IMR-90 (cell line): ENCODE measurements at regions not wholly inside any gene's neighbourhood (a gene's known extent, or its start where the extent isn't known, plus 50 kb on each side); places are given as distances from the start of the nearest gene placed in this dataset.

ENCODE experiments used
- ATAC-seq: fragments of 200-7000 bp; cut with Tn5 transposase; 2 replicates; pipeline ENCODE4 v1.9.1; 2020; ENCODE audit warnings: low read depth, mild to moderate bottlenecking, moderate library complexity
- BruUV-seq: library from RNA; stranded (reverse); fragments of 400-500 nt; replicated peaks from 2 replicates; lab custom pipeline; 2021; lab: Mats Ljungman, UMichigan
- CTCF ChIA-PET: fragments of 300-600 bp; formaldehyde crosslinking; extraction: SDS; loops from one replicate; lab custom pipeline; 2021; ENCODE audit warnings: antibody characterized with exemption; lab: Yijun Ruan, JAX
- POLR2A ChIA-PET: fragments of 300-600 bp; sonication (Branson Sonifier 250); formaldehyde crosslinking; loops from one replicate; lab custom pipeline; 2022; ENCODE audit warnings: antibody characterized with exemption; ENCODE audit not compliant: unreplicated experiment; lab: Charles Lee
- DNase-seq: peaks from one replicate; pipeline ENCODE4 v3.0.0; 2013
- H2AFZ ChIP-seq: replicated peaks from 2 replicates; pipeline ENCODE3; 2013; ENCODE audit warnings: low read length, mild to moderate bottlenecking; ENCODE audit not compliant: poor library complexity
- H2AK5ac ChIP-seq: 2 replicates; pipeline ENCODE4 v1.6.1; 2013; ENCODE audit warnings: low read depth, low read length, inconsistent platforms
- H2AK9ac ChIP-seq: replicated peaks from 2 replicates; pipeline ENCODE3; 2013; ENCODE audit warnings: mild to moderate bottlenecking, low read depth, low read length, moderate library complexity; ENCODE audit not compliant: poor library complexity
- H2BK120ac ChIP-seq: 2 replicates; pipeline ENCODE4 v1.6.1; 2013; ENCODE audit warnings: low read depth, low read length, inconsistent platforms
- H2BK15ac ChIP-seq: 3 replicates; pipeline ENCODE4 v1.6.1; 2013; ENCODE audit warnings: low read depth, low read length, inconsistent platforms
- H2BK20ac ChIP-seq: 2 replicates; pipeline ENCODE4 v1.6.1; 2013; ENCODE audit warnings: low read depth, mild to moderate bottlenecking, inconsistent platforms, low read length, moderate library complexity
- H2BK5ac ChIP-seq: 2 replicates; pipeline ENCODE4 v1.6.1; 2013; ENCODE audit warnings: mild to moderate bottlenecking, low read depth, low read length, inconsistent platforms; ENCODE audit not compliant: poor library complexity, severe bottlenecking
- H3K14ac ChIP-seq: replicated peaks from 2 replicates; pipeline ENCODE4 v1.6.1; 2013; ENCODE audit warnings: low read depth, low read length, inconsistent platforms
- H3K18ac ChIP-seq: 2 replicates; pipeline ENCODE4 v1.6.1; 2013; ENCODE audit warnings: low read depth, low read length, control low read depth
- H3K23ac ChIP-seq: 2 replicates; pipeline ENCODE4 v1.6.1; 2013; ENCODE audit warnings: low read depth, low read length, inconsistent platforms
- H3K27ac ChIP-seq: 2 replicates; pipeline ENCODE4 v1.5.1; 2013; ENCODE audit warnings: mild to moderate bottlenecking, control low read depth, low read length; ENCODE audit not compliant: insufficient read depth
- H3K27me3 ChIP-seq: 2 replicates; pipeline ENCODE4 v1.6.1; 2013; ENCODE audit warnings: low read length; ENCODE audit not compliant: control insufficient read depth, insufficient read depth
- H3K36me3 ChIP-seq: 2 replicates; pipeline ENCODE4 v1.6.1; 2013; ENCODE audit warnings: low read length, mixed read lengths; ENCODE audit not compliant: control insufficient read depth, insufficient read depth
- H3K4ac ChIP-seq: 2 replicates; pipeline ENCODE4 v1.6.1; 2013; ENCODE audit warnings: low read depth, low read length, inconsistent platforms
- H3K4me1 ChIP-seq: 2 replicates; pipeline ENCODE4 v1.6.1; 2013; ENCODE audit warnings: low read length, mixed read lengths; ENCODE audit not compliant: control insufficient read depth, insufficient read depth
- H3K4me2 ChIP-seq: 2 replicates; pipeline ENCODE4 v1.6.1; 2013; ENCODE audit warnings: low read depth, mild to moderate bottlenecking, control low read depth, low read length, moderate library complexity
- H3K4me3 ChIP-seq: 2 replicates; pipeline ENCODE4 v1.5.1; 2013; ENCODE audit warnings: low read depth, mild to moderate bottlenecking, control low read depth, low read length, moderate library complexity; ENCODE audit not compliant: insufficient read depth
- H3K56ac ChIP-seq: 2 replicates; pipeline ENCODE4 v1.6.1; 2013; ENCODE audit warnings: low read length, inconsistent platforms; ENCODE audit not compliant: insufficient read depth; ENCODE audit errors: extremely low read depth
- H3K79me1 ChIP-seq, 2 experiments: 2 replicates each; pipeline ENCODE4 v1.6.1; 2013; ENCODE audit warnings: low read length in 2 of 2, inconsistent platforms in 1 of 2, low read depth in 1 of 2
- H3K9ac ChIP-seq: 2 replicates; pipeline ENCODE4 v1.6.1; 2013; ENCODE audit warnings: low read depth, low read length, control low read depth
- H3K9me1 ChIP-seq: 2 replicates; pipeline ENCODE4 v1.6.1; 2013; ENCODE audit warnings: low read length, inconsistent platforms; ENCODE audit not compliant: insufficient read depth
- H3K9me3 ChIP-seq: 2 replicates; pipeline ENCODE4 v1.6.1; 2013; ENCODE audit warnings: low read length; ENCODE audit not compliant: control insufficient read depth, insufficient read depth
- H4K20me1 ChIP-seq: 2 replicates; pipeline ENCODE4 v1.6.1; 2013; ENCODE audit warnings: low read length, inconsistent platforms; ENCODE audit not compliant: insufficient read depth
- H4K5ac ChIP-seq: 2 replicates; pipeline ENCODE4 v1.6.1; 2013; ENCODE audit warnings: mild to moderate bottlenecking, low read depth, low read length, control low read depth
- H4K8ac ChIP-seq, 2 experiments: 2 replicates each; pipeline ENCODE4 v1.6.1; 2013; ENCODE audit warnings: low read depth in 2 of 2, low read length in 2 of 2, control low read depth in 1 of 2, inconsistent platforms in 1 of 2
- H4K91ac ChIP-seq: 2 replicates; pipeline ENCODE4 v1.6.1; 2013; ENCODE audit warnings: low read depth, low read length, inconsistent platforms; ENCODE audit not compliant: insufficient read depth
- BHLHE40 ChIP-seq: fragments of 150-350 bp; IDR thresholded peaks from 2 replicates; pipeline ENCODE4 v1.6.1; 2016; ENCODE audit warnings: mild to moderate bottlenecking, low read depth, low read length
- CHD1 ChIP-seq: IDR thresholded peaks from 2 replicates; pipeline ENCODE4 v1.6.1; 2012; ENCODE audit warnings: low read depth, low read length, improper control_type of control experiment
- FOS ChIP-seq: fragments of 150-350 bp; IDR thresholded peaks from 2 replicates; pipeline ENCODE4 v1.6.1; 2016; ENCODE audit warnings: low read depth, low read length
- MAFK ChIP-seq: IDR thresholded peaks from 2 replicates; pipeline ENCODE4 v1.6.1; 2012; ENCODE audit warnings: low read depth, low read length, improper control_type of control experiment
- MAZ ChIP-seq: IDR thresholded peaks from 2 replicates; pipeline ENCODE4 v1.6.1; 2012; ENCODE audit warnings: low read depth, mild to moderate bottlenecking, low read length, improper control_type of control experiment, moderate library complexity, borderline replicate concordance
- MXI1 ChIP-seq: IDR thresholded peaks from 2 replicates; pipeline ENCODE4 v1.6.1; 2012; ENCODE audit warnings: low read depth, mild to moderate bottlenecking, low read length, moderate library complexity, borderline replicate concordance
- NFE2L2 ChIP-seq: fragments of 150-350 bp; IDR thresholded peaks from 2 replicates; pipeline ENCODE4 v1.6.1; 2016; ENCODE audit warnings: low read depth, mild to moderate bottlenecking, low read length
- POLR2A ChIP-seq: IDR thresholded peaks from 2 replicates; pipeline ENCODE4 v1.6.1; 2012; ENCODE audit warnings: mild to moderate bottlenecking, low read depth, low read length
- RAD21 ChIP-seq: IDR thresholded peaks from 2 replicates; pipeline ENCODE4 v1.6.1; 2012; ENCODE audit warnings: low read length, improper control_type of control experiment
- RCOR1 ChIP-seq: IDR thresholded peaks from 2 replicates; pipeline ENCODE4 v1.6.1; 2012; ENCODE audit warnings: mild to moderate bottlenecking, low read length, improper control_type of control experiment; ENCODE audit not compliant: insufficient replicate concordance
- RFX5 ChIP-seq: IDR thresholded peaks from 2 replicates; pipeline ENCODE4 v1.8.0; 2012; ENCODE audit warnings: low read depth, mild to moderate bottlenecking, low read length, moderate library complexity
- SMC3 ChIP-seq: fragments of 150-350 bp; IDR thresholded peaks from 2 replicates; pipeline ENCODE4 v1.6.1; 2016; ENCODE audit warnings: low read depth, mild to moderate bottlenecking, antibody characterized with exemption, low read length, moderate library complexity
- WGBS, 2 experiments: methylation state at CpG; one replicate each; pipeline versions ENCODE4 v1.1.5 to v1.1.7; 2013; ENCODE audit warnings: missing lambda C conversion rate in 2 of 2; ENCODE audit not compliant: insufficient read length in 1 of 2; ENCODE audit errors: extremely low coverage in 2 of 2; 5-methylcytosine and 5-hydroxymethylcytosine counted together
- dilution Hi-C: fragments of 300-500 bp; cut with HindIII; formaldehyde crosslinking; loops from one replicate; pipeline ENCODE4 v1.14.3; 2018; ENCODE audit warnings: low sequenced_read_pairs; ENCODE audit not compliant: unreplicated experiment
- in situ Hi-C: fragments of 300-500 bp; cut with MboI; formaldehyde crosslinking; loops from 3 replicates; pipeline ENCODE4 v1.14.3; 2019; ENCODE audit warnings: low sequenced_read_pairs, inconsistent platforms, mixed read lengths
- intact Hi-C: fragments of 100-400 bp; cut with micrococcal nuclease; formaldehyde crosslinking; loops from 2 replicates; pipeline ENCODE4 v1.10.0; 2022
- TF ChIP-seq, protein P1 (sequence below): fragments of 150-350 bp; IDR thresholded peaks from 2 replicates; pipeline ENCODE4 v1.6.1; 2016; ENCODE audit warnings: low read depth, mild to moderate bottlenecking, low read length, moderate library complexity, borderline replicate concordance
- TF ChIP-seq, protein P2 (sequence below): fragments of 150-350 bp; IDR thresholded peaks from 2 replicates; pipeline ENCODE4 v1.6.1; 2017; ENCODE audit warnings: mild to moderate bottlenecking, antibody characterized with exemption, low read length, low read depth
- TF ChIP-seq, protein P3 (sequence below): conservative IDR thresholded peaks from 2 replicates; pipeline ENCODE4 v1.5.1; 2012; ENCODE audit warnings: mild to moderate bottlenecking, low read depth, low read length, improper control_type of control experiment

DNA sequence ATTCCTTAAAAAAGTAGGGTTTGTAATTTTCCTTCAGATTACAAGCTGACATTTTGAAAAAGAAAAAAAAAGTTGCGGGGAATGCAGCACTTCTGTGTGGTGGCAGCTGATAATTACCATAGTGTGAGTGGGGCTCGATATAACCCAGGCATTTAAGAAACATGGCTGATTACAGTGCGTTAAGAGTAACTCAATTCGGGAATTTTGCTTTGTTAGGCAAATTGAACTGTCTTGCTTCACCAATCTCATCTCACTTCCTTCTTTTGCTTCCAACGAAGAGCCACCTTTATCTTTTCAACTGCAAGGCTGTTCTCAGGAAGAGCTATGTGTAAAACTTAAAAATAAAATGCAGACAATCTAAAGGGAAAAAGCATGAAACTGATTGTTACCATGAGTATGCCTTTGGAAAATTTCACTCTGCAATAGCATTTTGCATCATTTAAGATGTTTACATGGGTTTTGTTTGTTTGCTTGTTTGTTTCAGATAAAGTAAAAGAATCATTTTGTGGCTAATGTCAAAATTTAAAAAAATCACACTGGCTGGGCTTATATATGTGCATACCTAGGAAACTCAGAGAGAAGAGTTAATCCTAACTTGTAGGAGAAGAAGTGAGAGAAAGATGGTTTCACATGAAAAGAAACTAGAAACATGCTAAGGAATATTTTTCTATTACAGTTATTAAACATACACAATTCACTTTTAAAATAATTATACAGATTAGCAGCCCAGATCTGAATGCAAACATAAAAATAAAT is 295.9 kb upstream of the ATP2B1 start:
- no peak overlapping the region for H3K4me3 ChIP-seq
- intact Hi-C loops (loop anchor here (5.0 kb wide), 1 partner anchor 297 kb away; the partner anchor contains the start of gene ATP2B1), dilution Hi-C loops (no loop called here), in situ Hi-C loops (no loop called here)
- H3K4me2 ChIP-seq, result peak overlapping the region; percentile 41; the same call in 1 of the 2 replicates
- no peaks in the 10 kb centered on the region for H3K36me3 ChIP-seq
- BruUV-seq, result no TSS peak
- POLR2A ChIA-PET, result no interaction called here
- 0% methylated on average over 1 of the region's 5 CpGs; no CpG with 5 or more reads in 1 of the 2 experiments for WGBS, 2 experiments
- no peaks in the 10 kb centered on the region for H3K9me1 ChIP-seq
- H4K8ac ChIP-seq, result no peak overlapping the region
- H2BK15ac ChIP-seq, result peak overlapping the region; percentile 65; the same call in 1 of the 3 replicates
- CTCF ChIA-PET, result no interaction called here
- peak overlapping the region; percentile 86; the same call in 1 of the 2 replicates for H3K18ac ChIP-seq
- H2BK120ac ChIP-seq, result peak overlapping the region; percentile 49; the same call in 1 of the 2 replicates
- no peak overlapping the region for H3K27ac ChIP-seq
- H2BK20ac ChIP-seq, result peak overlapping the region; percentile 63; the same call in 1 of the 2 replicates
- H4K5ac ChIP-seq, result no peak overlapping the region
- H2AFZ ChIP-seq, result no peak overlapping the region
- DNase-seq (no peak), ATAC-seq (no peak)
- H2AK9ac ChIP-seq, result no peak overlapping the region
- H4K91ac ChIP-seq, result no peak overlapping the region
- H3K4me1 ChIP-seq, result peaks cover 3% of the 10 kb centered on the region
- H3K4ac ChIP-seq, result no peak overlapping the region
- no peaks in the 10 kb centered on the region for H3K27me3 ChIP-seq
- no peaks in the 10 kb centered on the region for H4K20me1 ChIP-seq
- H3K56ac ChIP-seq, result no peak overlapping the region
- H3K9ac ChIP-seq, result no peak overlapping the region
- H3K23ac ChIP-seq, result no peak overlapping the region; the same call in 1 of the 2 replicates
- no peaks in the 10 kb centered on the region for H3K9me3 ChIP-seq
- H3K79me1 ChIP-seq, result no peaks in the 10 kb centered on the region
- H3K14ac ChIP-seq, result 0 out of 2 replicates have a peak overlapping the region, but pooled peaks have one; percentile 20
- H2AK5ac ChIP-seq, result no peak overlapping the region
- H2BK5ac ChIP-seq, result no peak overlapping the region
- TF ChIP-seq MAZ, result no peak
- no peak for TF ChIP-seq RFX5
- no peak for TF ChIP-seq BHLHE40
- no peak for TF ChIP-seq MAFK
- TF ChIP-seq POLR2A, result no peak
- TF ChIP-seq MXI1, result no peak
- TF ChIP-seq FOS, result no peak
- TF ChIP-seq RAD21, result no peak
- TF ChIP-seq, protein P1, sequence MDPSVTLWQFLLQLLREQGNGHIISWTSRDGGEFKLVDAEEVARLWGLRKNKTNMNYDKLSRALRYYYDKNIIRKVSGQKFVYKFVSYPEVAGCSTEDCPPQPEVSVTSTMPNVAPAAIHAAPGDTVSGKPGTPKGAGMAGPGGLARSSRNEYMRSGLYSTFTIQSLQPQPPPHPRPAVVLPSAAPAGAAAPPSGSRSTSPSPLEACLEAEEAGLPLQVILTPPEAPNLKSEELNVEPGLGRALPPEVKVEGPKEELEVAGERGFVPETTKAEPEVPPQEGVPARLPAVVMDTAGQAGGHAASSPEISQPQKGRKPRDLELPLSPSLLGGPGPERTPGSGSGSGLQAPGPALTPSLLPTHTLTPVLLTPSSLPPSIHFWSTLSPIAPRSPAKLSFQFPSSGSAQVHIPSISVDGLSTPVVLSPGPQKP, result no peak
- no peak for TF ChIP-seq RCOR1
- TF ChIP-seq SMC3, result no peak
- TF ChIP-seq CHD1, result no peak
- TF ChIP-seq, protein P2, sequence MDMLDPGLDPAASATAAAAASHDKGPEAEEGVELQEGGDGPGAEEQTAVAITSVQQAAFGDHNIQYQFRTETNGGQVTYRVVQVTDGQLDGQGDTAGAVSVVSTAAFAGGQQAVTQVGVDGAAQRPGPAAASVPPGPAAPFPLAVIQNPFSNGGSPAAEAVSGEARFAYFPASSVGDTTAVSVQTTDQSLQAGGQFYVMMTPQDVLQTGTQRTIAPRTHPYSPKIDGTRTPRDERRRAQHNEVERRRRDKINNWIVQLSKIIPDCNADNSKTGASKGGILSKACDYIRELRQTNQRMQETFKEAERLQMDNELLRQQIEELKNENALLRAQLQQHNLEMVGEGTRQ, result no peak
- TF ChIP-seq, protein P3, sequence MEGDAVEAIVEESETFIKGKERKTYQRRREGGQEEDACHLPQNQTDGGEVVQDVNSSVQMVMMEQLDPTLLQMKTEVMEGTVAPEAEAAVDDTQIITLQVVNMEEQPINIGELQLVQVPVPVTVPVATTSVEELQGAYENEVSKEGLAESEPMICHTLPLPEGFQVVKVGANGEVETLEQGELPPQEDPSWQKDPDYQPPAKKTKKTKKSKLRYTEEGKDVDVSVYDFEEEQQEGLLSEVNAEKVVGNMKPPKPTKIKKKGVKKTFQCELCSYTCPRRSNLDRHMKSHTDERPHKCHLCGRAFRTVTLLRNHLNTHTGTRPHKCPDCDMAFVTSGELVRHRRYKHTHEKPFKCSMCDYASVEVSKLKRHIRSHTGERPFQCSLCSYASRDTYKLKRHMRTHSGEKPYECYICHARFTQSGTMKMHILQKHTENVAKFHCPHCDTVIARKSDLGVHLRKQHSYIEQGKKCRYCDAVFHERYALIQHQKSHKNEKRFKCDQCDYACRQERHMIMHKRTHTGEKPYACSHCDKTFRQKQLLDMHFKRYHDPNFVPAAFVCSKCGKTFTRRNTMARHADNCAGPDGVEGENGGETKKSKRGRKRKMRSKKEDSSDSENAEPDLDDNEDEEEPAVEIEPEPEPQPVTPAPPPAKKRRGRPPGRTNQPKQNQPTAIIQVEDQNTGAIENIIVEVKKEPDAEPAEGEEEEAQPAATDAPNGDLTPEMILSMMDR, result no peak
- no peak for TF ChIP-seq NFE2L2
